ENCODE measurements at regions not wholly inside any gene's neighbourhood (a gene's known extent, or its start where the extent isn't known, plus 50 kb on each side); places are given as distances from the start of the nearest gene placed in this dataset.

DNA sequence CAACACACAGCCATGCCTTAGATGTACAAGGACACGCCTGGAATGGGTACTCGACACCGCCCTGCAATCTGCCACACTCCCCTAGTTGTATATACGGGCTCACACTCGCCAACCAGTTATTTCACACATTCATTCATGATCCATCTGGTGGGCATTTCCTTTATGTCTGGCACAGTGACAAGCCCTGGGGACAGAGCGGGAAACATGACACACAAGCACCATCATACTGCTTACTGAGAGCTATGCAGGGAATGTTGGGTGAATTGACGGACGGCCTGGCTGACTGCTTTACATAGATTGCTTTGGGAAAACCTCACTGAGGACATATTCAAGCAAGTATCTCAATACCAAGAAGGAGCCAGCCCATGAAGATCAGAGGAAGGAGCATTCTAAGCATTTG lies 448.0 kb upstream of the SPRED2 start:
- Histone ChIP-seq H3K27ac (replicated peaks) (no peak overlapping the region), H3K27me3 (ENCODE audit: insufficient read depth, poor library complexity, severe bottlenecking) (no peaks in the 10 kb centered on the region), H3K4me3 (replicated peaks; ENCODE audit: insufficient read depth, low read length) (no peak overlapping the region)
- no peak for DNase-seq (ENCODE audit: low read depth in 1 of 2, low spot score in 1 of 2)
- TF ChIP-seq POLR2AphosphoS5 (IDR thresholded peaks at IDR 0.05; ENCODE audit: low read depth) = no peak
- TF ChIP-seq, protein P1, sequence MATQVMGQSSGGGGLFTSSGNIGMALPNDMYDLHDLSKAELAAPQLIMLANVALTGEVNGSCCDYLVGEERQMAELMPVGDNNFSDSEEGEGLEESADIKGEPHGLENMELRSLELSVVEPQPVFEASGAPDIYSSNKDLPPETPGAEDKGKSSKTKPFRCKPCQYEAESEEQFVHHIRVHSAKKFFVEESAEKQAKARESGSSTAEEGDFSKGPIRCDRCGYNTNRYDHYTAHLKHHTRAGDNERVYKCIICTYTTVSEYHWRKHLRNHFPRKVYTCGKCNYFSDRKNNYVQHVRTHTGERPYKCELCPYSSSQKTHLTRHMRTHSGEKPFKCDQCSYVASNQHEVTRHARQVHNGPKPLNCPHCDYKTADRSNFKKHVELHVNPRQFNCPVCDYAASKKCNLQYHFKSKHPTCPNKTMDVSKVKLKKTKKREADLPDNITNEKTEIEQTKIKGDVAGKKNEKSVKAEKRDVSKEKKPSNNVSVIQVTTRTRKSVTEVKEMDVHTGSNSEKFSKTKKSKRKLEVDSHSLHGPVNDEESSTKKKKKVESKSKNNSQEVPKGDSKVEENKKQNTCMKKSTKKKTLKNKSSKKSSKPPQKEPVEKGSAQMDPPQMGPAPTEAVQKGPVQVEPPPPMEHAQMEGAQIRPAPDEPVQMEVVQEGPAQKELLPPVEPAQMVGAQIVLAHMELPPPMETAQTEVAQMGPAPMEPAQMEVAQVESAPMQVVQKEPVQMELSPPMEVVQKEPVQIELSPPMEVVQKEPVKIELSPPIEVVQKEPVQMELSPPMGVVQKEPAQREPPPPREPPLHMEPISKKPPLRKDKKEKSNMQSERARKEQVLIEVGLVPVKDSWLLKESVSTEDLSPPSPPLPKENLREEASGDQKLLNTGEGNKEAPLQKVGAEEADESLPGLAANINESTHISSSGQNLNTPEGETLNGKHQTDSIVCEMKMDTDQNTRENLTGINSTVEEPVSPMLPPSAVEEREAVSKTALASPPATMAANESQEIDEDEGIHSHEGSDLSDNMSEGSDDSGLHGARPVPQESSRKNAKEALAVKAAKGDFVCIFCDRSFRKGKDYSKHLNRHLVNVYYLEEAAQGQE (IDR thresholded peaks at IDR 0.05; ENCODE audit: insufficient replicate concordance, low read depth) = no peak

DNA sequence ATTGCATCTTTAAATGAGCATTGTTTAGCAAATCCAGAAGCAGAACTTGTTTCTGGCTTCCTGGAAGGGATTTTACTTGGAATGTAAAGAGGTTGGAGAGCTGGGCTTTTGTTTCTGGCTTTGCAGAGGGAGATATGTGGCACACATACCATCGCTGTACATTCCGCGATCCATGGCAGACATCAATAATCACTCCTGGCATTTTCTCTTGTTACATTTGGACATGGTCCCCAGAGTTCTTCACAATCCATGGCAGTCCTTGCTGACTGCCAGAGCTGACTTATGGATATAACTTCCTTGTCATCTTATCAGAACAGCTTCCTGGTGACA lies 445.6 kb upstream of the SPRED2 start:
- Histone ChIP-seq H3K27ac (replicated peaks) (no peak overlapping the region), H3K4me3 (replicated peaks; ENCODE audit: insufficient read depth, low read length) (no peak overlapping the region), H3K27me3 (ENCODE audit: insufficient read depth, poor library complexity, severe bottlenecking) (no peaks in the 10 kb centered on the region)
- no peak for DNase-seq (ENCODE audit: low read depth in 1 of 2, low spot score in 1 of 2)
- TF ChIP-seq, protein P2, sequence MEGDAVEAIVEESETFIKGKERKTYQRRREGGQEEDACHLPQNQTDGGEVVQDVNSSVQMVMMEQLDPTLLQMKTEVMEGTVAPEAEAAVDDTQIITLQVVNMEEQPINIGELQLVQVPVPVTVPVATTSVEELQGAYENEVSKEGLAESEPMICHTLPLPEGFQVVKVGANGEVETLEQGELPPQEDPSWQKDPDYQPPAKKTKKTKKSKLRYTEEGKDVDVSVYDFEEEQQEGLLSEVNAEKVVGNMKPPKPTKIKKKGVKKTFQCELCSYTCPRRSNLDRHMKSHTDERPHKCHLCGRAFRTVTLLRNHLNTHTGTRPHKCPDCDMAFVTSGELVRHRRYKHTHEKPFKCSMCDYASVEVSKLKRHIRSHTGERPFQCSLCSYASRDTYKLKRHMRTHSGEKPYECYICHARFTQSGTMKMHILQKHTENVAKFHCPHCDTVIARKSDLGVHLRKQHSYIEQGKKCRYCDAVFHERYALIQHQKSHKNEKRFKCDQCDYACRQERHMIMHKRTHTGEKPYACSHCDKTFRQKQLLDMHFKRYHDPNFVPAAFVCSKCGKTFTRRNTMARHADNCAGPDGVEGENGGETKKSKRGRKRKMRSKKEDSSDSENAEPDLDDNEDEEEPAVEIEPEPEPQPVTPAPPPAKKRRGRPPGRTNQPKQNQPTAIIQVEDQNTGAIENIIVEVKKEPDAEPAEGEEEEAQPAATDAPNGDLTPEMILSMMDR (IDR thresholded peaks at IDR 0.05; ENCODE audit: insufficient read depth, low read length) = no peak
- TF ChIP-seq, protein P1 (IDR thresholded peaks at IDR 0.05; ENCODE audit: insufficient replicate concordance, low read depth) = no peak
- no peak for TF ChIP-seq GABPA (IDR thresholded peaks at IDR 0.05; ENCODE audit: low read depth)
- no peak for TF ChIP-seq SPI1 (IDR thresholded peaks at IDR 0.05; ENCODE audit: borderline replicate concordance, low read depth)
- no peak for TF ChIP-seq POLR2AphosphoS5 (IDR thresholded peaks at IDR 0.05; ENCODE audit: low read depth)

DNA sequence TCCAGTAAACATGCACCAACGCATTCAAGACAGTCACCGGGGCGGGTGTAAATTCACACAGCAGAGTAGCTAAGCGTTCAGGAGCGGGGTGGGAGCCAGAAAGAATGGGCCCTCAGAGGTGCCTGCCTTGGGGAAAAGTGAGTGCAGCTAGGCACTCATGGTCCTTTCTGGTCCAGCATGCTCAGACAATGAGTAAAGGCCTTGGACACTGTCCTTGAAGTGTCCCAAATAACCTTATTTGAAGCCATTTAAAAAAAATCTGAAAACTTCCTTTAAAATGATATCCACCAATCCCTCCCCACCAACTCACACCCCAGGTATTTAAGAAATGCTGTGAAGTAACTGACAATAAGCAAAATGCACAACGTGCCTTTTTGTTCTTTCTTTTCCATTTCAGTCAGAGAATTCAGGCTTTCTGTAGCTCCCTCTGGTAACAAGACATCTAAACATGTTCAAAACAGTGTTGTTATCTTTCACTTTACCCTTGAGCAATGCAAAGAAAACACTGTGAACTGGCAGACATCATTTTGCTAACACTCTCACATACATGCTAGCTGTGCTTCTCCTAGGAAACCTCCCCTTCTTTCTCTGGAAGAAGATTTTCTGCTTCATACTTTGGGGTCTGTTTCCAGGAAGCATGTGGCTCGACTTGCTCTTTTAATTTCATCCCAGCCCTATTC lies 445.1 kb upstream of the SPRED2 start:
- DNase-seq (ENCODE audit: low read depth in 1 of 2, low spot score in 1 of 2) = no peak
- no peaks in the 10 kb centered on the region for H3K27me3 ChIP-seq (ENCODE audit: insufficient read depth, poor library complexity, severe bottlenecking)
- H3K4me3 ChIP-seq (replicated peaks; ENCODE audit: insufficient read depth, low read length) = no peak overlapping the region
- no peak overlapping the region for H3K27ac ChIP-seq (replicated peaks)
- TF ChIP-seq, protein P2 (IDR thresholded peaks at IDR 0.05; ENCODE audit: insufficient read depth, low read length) = no peak
- no peak for TF ChIP-seq POLR2AphosphoS5 (IDR thresholded peaks at IDR 0.05; ENCODE audit: low read depth)
- TF ChIP-seq SPI1 (IDR thresholded peaks at IDR 0.05; ENCODE audit: borderline replicate concordance, low read depth) = no peak
- no peak for TF ChIP-seq GABPA (IDR thresholded peaks at IDR 0.05; ENCODE audit: low read depth)
- TF ChIP-seq, protein P1 (IDR thresholded peaks at IDR 0.05; ENCODE audit: insufficient replicate concordance, low read depth) = no peak

Measured in HL-60 (cell line).